AG08396 (cell line): ENCODE measurements at regions not wholly inside any gene's neighbourhood (a gene's known extent, or its start where the extent isn't known, plus 50 kb on each side); places are given as distances from the start of the nearest gene placed in this dataset.

Source experiments
- DNase-seq: peaks from one replicate; pipeline ENCODE4 v3.0.0; 2012; ENCODE audit warnings: low spot score, mixed read lengths

GRCh38 chr11:80435345-80435744, 994.5 kb upstream of the TENM4 start:
- DNase-seq = no peak

DNA sequence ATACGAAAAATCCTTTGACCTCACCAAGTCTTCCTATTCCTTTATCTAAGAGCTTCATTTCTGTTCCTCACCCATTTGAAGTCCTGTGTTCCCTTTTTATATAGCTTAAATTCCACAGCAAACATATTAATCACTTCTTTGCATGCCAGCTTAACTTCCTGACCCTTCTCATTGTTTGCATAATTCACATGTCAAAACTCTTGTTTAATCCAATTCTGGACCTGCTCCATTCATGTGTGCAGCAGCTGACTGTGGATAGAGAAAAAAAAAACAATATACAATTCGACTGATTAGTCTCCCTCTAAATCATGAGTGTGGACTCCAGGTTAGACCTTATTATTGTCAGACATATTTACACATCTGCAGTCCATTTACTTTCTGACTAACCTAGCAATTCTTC, 991.2 kb upstream of the TENM4 start:
- DNase-seq = no peak

- no peak for DNase-seq
Observed at GRCh38 chr11:80424012-80424695, 983.3 kb upstream of the TENM4 start.

- no peak for DNase-seq
Observed at GRCh38 chr11:80420374-80420773, 979.5 kb upstream of the TENM4 start.

- no peak for DNase-seq
Observed at GRCh38 chr11:80417681-80418080, 976.9 kb upstream of the TENM4 start.

- no peak for DNase-seq
Observed at GRCh38 chr11:80415580-80415979, 974.8 kb upstream of the TENM4 start.

DNA sequence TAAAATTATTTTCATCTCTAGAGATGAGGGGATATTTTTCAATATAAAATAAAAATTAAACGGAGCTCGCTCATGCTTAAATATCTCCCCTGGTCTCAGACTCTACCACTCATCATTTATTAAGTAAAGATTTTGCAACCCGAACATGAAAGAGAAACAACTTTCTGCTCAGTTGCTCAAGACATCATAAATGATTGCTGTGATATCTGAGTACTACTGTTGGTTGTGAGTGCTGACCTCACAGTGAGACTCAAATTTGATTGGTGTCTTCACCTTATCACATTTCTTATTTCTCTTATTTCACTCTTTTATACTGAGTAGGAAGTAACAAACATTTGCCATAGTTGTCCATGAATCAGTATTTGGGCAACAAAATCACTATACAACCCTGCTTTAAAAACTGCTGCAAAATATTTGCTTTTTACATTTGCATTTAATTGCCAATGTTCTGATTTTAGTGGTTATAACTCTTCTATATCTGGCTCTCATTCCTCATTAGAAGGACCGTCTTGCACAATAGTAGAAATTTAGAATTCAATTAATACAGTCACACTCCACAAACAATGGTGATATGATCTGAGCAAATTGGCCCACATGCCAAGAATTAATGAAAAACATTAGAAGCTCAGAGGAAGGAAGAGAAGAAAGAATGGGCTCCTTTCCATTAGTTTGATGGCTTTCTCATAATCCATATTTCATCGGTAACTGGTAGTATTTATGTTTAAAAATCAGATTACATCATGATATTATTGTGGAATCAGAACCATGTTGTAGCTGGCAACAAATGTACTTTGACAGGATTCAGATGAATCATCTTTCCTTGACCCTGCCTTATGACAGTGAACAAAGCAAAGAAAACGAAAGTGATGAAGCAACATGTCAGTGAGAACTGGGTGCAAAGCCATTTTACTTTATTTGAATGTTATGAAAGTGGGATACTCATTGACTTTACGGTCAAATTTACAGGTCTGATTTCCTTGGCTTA, 973.6 kb upstream of the TENM4 start:
- DNase-seq = no peak

DNA sequence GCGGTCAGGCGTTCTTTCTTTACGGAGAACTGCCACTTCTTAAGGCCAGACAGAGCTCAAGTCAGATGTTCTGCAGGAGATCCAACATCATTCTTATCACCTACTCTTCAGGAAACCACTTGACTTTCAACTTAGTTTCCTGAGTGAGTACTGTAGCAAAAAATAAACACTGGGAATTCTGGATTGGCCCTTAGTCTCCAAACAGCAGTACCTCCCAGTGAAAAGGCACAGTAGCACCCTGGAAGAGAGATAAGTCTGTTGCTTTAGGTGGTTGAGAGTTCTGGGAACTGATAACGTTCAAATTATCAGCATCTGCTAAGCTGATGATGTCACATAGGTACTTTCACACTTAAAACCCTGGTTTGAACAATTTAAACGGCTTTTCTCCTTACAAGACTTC, 971.8 kb upstream of the TENM4 start:
- DNase-seq = no peak

- DNase-seq = no peak
Observed at GRCh38 chr11:80393210-80393609, 952.4 kb upstream of the TENM4 start.

- DNase-seq = no peak
Observed at GRCh38 chr11:80390505-80390904, 949.7 kb upstream of the TENM4 start.

GRCh38 chr11:80388536-80388935, 947.7 kb upstream of the TENM4 start:
- DNase-seq = no peak

DNA sequence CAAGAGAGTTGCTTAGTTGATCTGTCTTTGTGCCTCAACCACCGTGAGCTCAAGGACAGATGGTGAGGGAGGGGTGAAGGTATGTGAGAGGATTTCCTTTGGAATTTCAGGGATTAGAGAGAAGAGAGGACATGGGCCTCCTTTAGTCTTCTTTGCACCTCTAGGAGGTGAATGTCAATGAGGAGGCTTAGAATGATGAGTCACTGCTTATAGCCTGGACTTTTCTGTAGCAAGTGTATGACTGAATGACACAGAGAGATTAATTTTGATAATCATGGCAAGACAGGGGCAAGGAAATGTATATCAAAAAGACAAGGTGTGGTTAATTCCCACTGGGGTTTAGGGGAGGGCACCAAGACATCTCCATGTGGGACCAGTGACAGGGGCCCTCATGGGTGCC, 947.3 kb upstream of the TENM4 start:
- DNase-seq = no peak

DNA sequence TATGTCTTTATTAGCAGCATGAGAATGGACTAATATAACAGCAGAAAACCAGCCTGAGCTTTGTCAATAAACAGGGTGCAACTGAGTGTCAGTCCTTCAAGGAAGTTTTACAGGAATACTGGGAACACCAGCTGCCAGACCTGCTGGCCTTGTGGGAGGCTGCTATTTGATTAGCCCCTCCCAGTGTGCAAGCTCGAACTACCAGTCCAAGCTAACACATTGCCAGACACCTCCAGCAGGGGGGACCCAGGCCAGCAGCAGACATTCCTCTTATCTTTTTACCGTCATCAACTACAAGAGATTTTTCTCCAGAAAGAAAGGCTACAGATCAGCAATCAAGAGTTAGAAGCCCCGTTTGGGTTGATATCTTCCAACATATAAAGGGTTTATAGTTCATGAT, 942.8 kb upstream of the TENM4 start:
- no peak for DNase-seq

- DNase-seq = no peak
Observed at GRCh38 chr11:80379620-80380278, 938.9 kb upstream of the TENM4 start.

DNA sequence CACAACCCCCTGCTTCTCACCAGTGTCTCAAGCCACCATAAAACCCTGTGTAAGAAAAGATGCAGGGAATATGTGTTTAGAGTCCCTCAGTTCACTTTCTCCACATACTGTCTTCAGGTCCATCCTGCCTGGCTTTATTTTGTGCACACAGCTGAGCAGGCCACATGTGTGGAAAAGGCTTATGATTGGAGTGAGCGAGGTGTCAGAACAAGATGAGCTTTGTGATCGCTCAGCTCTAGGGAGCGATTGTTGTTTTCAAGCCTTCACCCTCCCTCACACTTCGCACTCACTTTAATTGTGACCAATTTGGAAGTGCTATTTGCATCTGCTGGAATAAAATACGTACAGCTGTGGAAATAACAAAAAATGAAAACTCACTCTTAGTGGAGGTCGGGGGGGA, 931.1 kb upstream of the TENM4 start:
- no peak for DNase-seq

- no peak for DNase-seq
Observed at GRCh38 chr11:80365980-80366379, 925.1 kb upstream of the TENM4 start.

- no peak for DNase-seq
Observed at GRCh38 chr11:80365076-80365725, 924.4 kb upstream of the TENM4 start.

DNA sequence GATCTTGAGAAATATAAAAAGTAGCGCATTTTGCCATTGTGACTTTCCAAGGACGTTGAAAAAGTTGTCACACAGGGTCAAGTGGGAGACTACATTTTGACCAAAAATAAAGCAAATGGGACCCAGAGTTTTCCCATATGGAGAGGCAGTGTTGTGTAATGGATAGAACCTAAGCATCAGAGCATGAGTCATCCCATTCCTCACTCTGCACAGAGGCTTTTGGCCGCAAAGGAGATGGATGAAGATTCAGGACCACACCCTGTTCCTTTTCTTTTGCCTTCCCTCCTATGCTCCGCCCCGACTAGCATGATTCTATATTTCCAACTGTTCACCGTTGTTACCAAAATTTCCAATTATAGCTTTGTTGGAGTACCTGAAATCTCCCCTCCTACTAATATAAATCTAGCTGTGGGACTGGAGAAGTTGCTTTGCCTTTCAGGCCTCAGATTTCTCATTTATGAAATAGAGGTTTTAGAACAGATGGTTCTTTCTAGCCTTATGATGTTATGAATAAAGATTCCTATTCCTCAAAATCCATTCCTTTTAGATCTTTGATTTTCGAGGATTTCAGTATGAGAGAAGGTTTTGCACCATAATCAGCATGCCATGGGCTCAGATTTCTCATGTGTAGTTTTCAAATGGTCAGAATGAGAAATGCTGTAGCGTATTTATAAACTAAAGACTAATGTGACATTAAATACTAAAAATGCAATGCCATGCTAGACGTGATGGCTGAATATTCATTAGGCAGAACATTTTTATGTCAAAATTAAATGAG, 921.9 kb upstream of the TENM4 start:
- no peak for DNase-seq

- no peak for DNase-seq
Observed at GRCh38 chr11:80355251-80355650, 914.4 kb upstream of the TENM4 start.

DNA sequence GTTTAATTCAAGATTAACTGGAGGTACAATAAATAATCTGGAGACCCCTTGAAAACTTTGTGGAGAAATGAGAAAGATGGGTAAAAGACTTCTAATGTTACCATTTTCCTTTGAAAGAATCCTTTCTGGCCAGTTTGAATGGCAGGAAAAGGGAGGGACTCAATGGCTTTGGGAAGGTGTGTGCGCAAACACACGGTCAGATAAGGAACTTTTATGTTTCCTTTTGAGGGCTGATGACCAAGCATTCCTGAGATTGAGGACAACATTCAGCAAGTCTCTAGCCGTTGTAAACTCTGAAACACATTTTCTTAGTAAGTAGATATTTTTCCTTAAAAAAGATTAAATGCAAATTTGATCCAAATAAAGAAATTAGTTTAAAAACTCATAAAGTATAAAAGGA, 909.7 kb upstream of the TENM4 start:
- DNase-seq = no peak

DNA sequence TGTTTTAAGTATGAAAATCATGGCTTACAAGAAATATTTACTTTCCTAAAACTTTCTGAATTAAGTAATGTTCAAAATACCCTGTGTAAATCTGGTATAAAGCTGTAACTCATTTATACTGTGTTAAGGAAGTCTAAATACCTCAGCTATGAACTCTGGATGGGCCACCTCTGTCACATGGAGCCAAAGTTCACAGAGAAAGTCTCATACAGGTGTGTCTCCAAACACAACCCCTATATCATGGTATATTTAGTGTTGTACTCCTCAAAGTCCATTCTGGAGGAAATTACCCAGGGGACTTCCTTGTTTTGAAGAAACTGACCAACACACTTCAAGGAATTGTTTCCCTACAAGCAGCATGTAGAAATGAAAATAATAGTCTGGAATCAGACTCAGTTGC, 909.2 kb upstream of the TENM4 start:
- DNase-seq = no peak
